HepG2 (cell line): ENCODE measurements at regions not wholly inside any gene's neighbourhood (a gene's known extent, or its start where the extent isn't known, plus 50 kb on each side); places are given as distances from the start of the nearest gene placed in this dataset.

Source experiments
- ATAC-seq: fragments of 200-7000 bp; cut with Tn5 transposase; 3 replicates; pipeline ENCODE4 v1.9.1; 2020; ENCODE audit warnings: mild to moderate bottlenecking, moderate library complexity
- BruUV-seq: library from RNA; stranded (reverse); fragments of 400-500 nt; replicated peaks from 2 replicates; lab custom pipeline; 2021; lab: Mats Ljungman, UMichigan
- CTCF ChIA-PET: fragments of 300-600 bp; formaldehyde crosslinking; extraction: SDS; loops from one replicate; lab custom pipeline; 2021; ENCODE audit warnings: low total read pairs, inconsistent platforms, low intra/inter-chr PET ratio; lab: Yijun Ruan, JAX
- POLR2A ChIA-PET: fragments of 350-600 bp; sonication (Branson Sonifier 250); formaldehyde crosslinking; loops from one replicate; lab custom pipeline; 2020; ENCODE audit warnings: antibody characterized with exemption, inconsistent platforms; lab: Yijun Ruan, JAX
- DNase-seq: peaks from one replicate; pipeline ENCODE4 v3.0.0-alpha.2; 2015; ENCODE audit warnings: low spot score
- FAIRE-seq: peaks from 3 replicates; lab custom pipeline; 2011; peaks lifted over from hg19 to GRCh38; lab: Jason Lieb, UNC
- H2AFZ ChIP-seq: one replicate; pipeline ENCODE4 v1.6.1; 2011; ENCODE audit warnings: low read length, inconsistent platforms
- H3K27ac ChIP-seq: fragments of 300-600 bp; 3 replicates; pipeline ENCODE4 v1.8.0; 2011; ENCODE audit warnings: mixed run types, mild to moderate bottlenecking, mixed read lengths, low read length, inconsistent platforms; ENCODE audit not compliant: insufficient read depth; ENCODE audit errors: extremely low read length
- H3K27me3 ChIP-seq, 2 experiments: fragments of 200-600 bp in 1 of 2; 2 replicates in 1 of 2; 3 replicates in 1 of 2; pipeline versions ENCODE4 v1.6.0 to v1.8.0; 2011; ENCODE audit warnings: low read length in 2 of 2, mild to moderate bottlenecking in 2 of 2, moderate library complexity in 2 of 2, inconsistent platforms in 1 of 2; ENCODE audit not compliant: insufficient read depth in 2 of 2, control insufficient read depth in 1 of 2
- H3K36me3 ChIP-seq, 2 experiments: fragments of 200-600 bp in 1 of 2; replicated peaks in 1 of 2; 2 replicates in 1 of 2; 3 replicates in 1 of 2; pipeline versions ENCODE4 v1.5.1 to v1.8.0; 2011; ENCODE audit warnings: low read length in 2 of 2, inconsistent platforms in 1 of 2; ENCODE audit not compliant: insufficient read depth in 2 of 2, control insufficient read depth in 1 of 2
- H3K4me1 ChIP-seq: 2 replicates; pipeline ENCODE4 v1.5.1; 2012; ENCODE audit warnings: low read length, inconsistent platforms; ENCODE audit not compliant: insufficient read depth
- H3K4me2 ChIP-seq: 2 replicates; pipeline ENCODE4 v1.6.0; 2011; ENCODE audit warnings: low read depth, low read length, inconsistent platforms
- H3K4me3 ChIP-seq, 3 experiments: fragments of 200-600 bp in 1 of 3; sonication (generic), shearing (Covaris generic) in 1 of 3; replicated peaks in 1 of 3; 2 replicates each; pipeline ENCODE4 v1.5.1; 2011 to 2016; ENCODE audit warnings: low read length in 3 of 3, inconsistent platforms in 2 of 3, low read depth in 2 of 3, mild to moderate bottlenecking in 2 of 3, control low read depth in 1 of 3, mixed read lengths in 1 of 3; ENCODE audit not compliant: insufficient read depth in 1 of 3
- H3K79me2 ChIP-seq: one replicate; pipeline ENCODE4 v1.6.1; 2011; ENCODE audit warnings: low read length, inconsistent platforms; ENCODE audit not compliant: insufficient read depth
- H3K9ac ChIP-seq: 2 replicates; pipeline ENCODE4 v1.6.0; 2011; ENCODE audit warnings: mild to moderate bottlenecking, low read depth, low read length, inconsistent platforms; ENCODE audit not compliant: insufficient read depth
- H3K9me3 ChIP-seq: 2 replicates; pipeline ENCODE4 v1.5.1; 2012; ENCODE audit warnings: mild to moderate bottlenecking, low read length
- H4K20me1 ChIP-seq: 2 replicates; pipeline ENCODE4 v1.6.0; 2011; ENCODE audit warnings: inconsistent platforms, mild to moderate bottlenecking, low read length, moderate library complexity; ENCODE audit not compliant: insufficient read depth
- KLF9 ChIP-seq: IDR thresholded peaks from 2 replicates; pipeline ENCODE4 v1.6.1; 2016; ENCODE audit warnings: low read depth
- STAG1 ChIP-seq: sonication (generic); formaldehyde crosslinking; IDR thresholded peaks from 2 replicates; pipeline ENCODE4 v1.4.0; 2020; ENCODE audit warnings: missing genetic modification reagents
- ZBTB4 ChIP-seq: sonication (generic); formaldehyde crosslinking; IDR thresholded peaks from 2 replicates; pipeline ENCODE4 v1.4.0; 2020; ENCODE audit warnings: missing genetic modification reagents, mild to moderate bottlenecking, borderline replicate concordance
- ZBTB40 ChIP-seq, 2 experiments: fragments of 450-650 bp in 1 of 2; sonication (generic) in 1 of 2; formaldehyde crosslinking in 1 of 2; IDR thresholded peaks; 2 replicates each; pipeline versions ENCODE4 v1.6.1 to v1.8.0; 2016 to 2022; ENCODE audit warnings: antibody characterized with exemption in 1 of 2, mild to moderate bottlenecking in 1 of 2, missing genetic modification reagents in 1 of 2
- ZFP82 ChIP-seq: sonication (generic); formaldehyde crosslinking; IDR thresholded peaks from 2 replicates; pipeline ENCODE4 v1.5.1; 2020; ENCODE audit warnings: mild to moderate bottlenecking, missing genetic modification reagents, borderline replicate concordance
- ZNF124 ChIP-seq: sonication (generic); formaldehyde crosslinking; IDR thresholded peaks from 2 replicates; pipeline ENCODE4 v1.4.0; 2020; ENCODE audit warnings: missing genetic modification reagents
- ZNF512B ChIP-seq: sonication (generic); formaldehyde crosslinking; IDR thresholded peaks from 2 replicates; pipeline ENCODE4 v1.5.1; 2020; ENCODE audit warnings: missing genetic modification reagents, mild to moderate bottlenecking, borderline replicate concordance
- ZNF740 ChIP-seq: sonication (generic); formaldehyde crosslinking; IDR thresholded peaks from 2 replicates; pipeline ENCODE4 v1.4.0; 2020; ENCODE audit warnings: missing genetic modification reagents
- ZNF841 ChIP-seq: sonication (generic); formaldehyde crosslinking; IDR thresholded peaks from 2 replicates; pipeline ENCODE4 v1.8.1; 2023; ENCODE audit warnings: missing genetic modification reagents, borderline replicate concordance
- WGBS: methylation state at CpG from one replicate; pipeline ENCODE4 v1.1.6; 2017; ENCODE audit warnings: low lambda C conversion rate; 5-methylcytosine and 5-hydroxymethylcytosine counted together
- in situ Hi-C: cut with HindIII; loops from 2 replicates; pipeline ENCODE4 v1.10.0; 2017; ENCODE audit warnings: low pct_unique_long_range_greater_than_20kb; ENCODE audit not compliant: extremely low pct_ligation_motif_present
- intact Hi-C: fragments of 100-400 bp; cut with micrococcal nuclease; formaldehyde crosslinking; loops from one replicate; pipeline ENCODE4 v1.10.0; 2022; ENCODE audit not compliant: unreplicated experiment

GRCh38 chr9:1510712-1511111 lies 460.6 kb downstream of the DMRT2 start:
- DNase-seq (no peak), ATAC-seq (no peak), FAIRE-seq (no peak)
- H3K4me3 ChIP-seq, result no peak overlapping the region
- intact Hi-C loops, result no loop called here
- H3K9ac ChIP-seq, result no peak overlapping the region
- H3K27ac ChIP-seq, result no peak overlapping the region
- H4K20me1 ChIP-seq, result no peaks in the 10 kb centered on the region
- ChIA-PET POLR2A (no interaction called here), CTCF (no interaction called here)
- in situ Hi-C loops, result no loop called here
- no peaks in the 10 kb centered on the region; a peak in 1 of 5 replicates for H3K27me3 ChIP-seq
- 0% methylated on average over 4 of the region's 4 CpGs for WGBS
- no peaks in the 10 kb centered on the region for H3K4me1 ChIP-seq
- no peak overlapping the region for H3K4me2 ChIP-seq
- H3K79me2 ChIP-seq, result no peaks in the 10 kb centered on the region
- no TSS peak for BruUV-seq
- H3K36me3 ChIP-seq, result no peaks in the 10 kb centered on the region
- no peaks in the 10 kb centered on the region for H3K9me3 ChIP-seq
- no peak overlapping the region for H2AFZ ChIP-seq
- TF ChIP-seq ZNF841 (CRISPR knock-in tag) (no peak), ZNF124 (CRISPR knock-in tag) (no peak), KLF9 (CRISPR knock-in tag) (no peak), ZBTB4 (no peak), ZNF512B (CRISPR knock-in tag) (no peak), ZFP82 (CRISPR knock-in tag) (no peak), ZNF740 (CRISPR knock-in tag) (no peak), ZBTB40 (IDR thresholded peaks at IDR 0.05) (no peak), ZBTB40 (CRISPR knock-in tag; IDR thresholded peaks at IDR 0.05) (no peak), STAG1 (no peak)
